ENCODE measurements at regions not wholly inside any gene's neighbourhood (a gene's known extent, or its start where the extent isn't known, plus 50 kb on each side); places are given as distances from the start of the nearest gene placed in this dataset.

GRCh38 chr20:41913146-41913545, 295.0 kb upstream of the CHD6 start:
- TF ChIP-seq EZH2 (optimal IDR thresholded peaks at IDR 0.05; ENCODE audit: low read depth, low read length) (no peak), CTCF (IDR thresholded peaks at IDR 0.05; ENCODE audit: low read length) (no peak), EZH2phosphoT487 (IDR thresholded peaks at IDR 0.05; ENCODE audit: low read length) (no peak)
